ENCODE measurements at regions not wholly inside any gene's neighbourhood (a gene's known extent, or its start where the extent isn't known, plus 50 kb on each side); places are given as distances from the start of the nearest gene placed in this dataset.

DNA sequence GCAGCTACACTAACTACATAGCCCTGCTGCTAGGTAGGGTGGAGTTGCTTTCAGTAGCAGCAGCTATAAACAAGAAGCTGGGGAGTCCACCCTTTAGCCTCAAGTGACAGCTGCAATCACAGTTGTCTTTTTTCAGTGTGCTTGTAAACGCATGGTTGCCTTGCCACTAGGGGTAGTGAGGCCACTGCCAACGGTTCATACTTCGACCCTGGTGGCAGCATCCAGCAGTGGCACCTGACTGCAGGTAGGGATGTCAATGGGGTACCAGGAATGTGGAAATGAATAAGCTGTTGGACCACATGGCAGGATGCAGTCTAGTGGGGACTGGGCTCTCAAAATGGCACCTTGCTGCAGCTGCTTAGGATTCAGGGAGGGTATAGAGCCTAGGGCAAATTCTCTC, 367.2 kb downstream of the RASEF start:
- TF ChIP-seq CTCF (IDR thresholded peaks at IDR 0.05; ENCODE audit: borderline replicate concordance, extremely low read depth, low read length, poor library complexity, severe bottlenecking) (no peak), EZH2 (IDR thresholded peaks at IDR 0.05; ENCODE audit: borderline replicate concordance, low read depth, low read length, severe bottlenecking) (no peak)
